ENCODE measurements at regions not wholly inside any gene's neighbourhood (a gene's known extent, or its start where the extent isn't known, plus 50 kb on each side); places are given as distances from the start of the nearest gene placed in this dataset.
"Not testable (repeated sequence)": the region's sequence is repeated elsewhere in the genome, so short reads cannot be mapped to it uniquely, and the experiment has no call there.

GRCh38 chr5:122209601-122210000 is 80.3 kb downstream of the ZNF474 start:
- DNase-seq = not testable (repeated sequence)

GRCh38 chr5:122218778-122219177 is 89.4 kb downstream of the ZNF474 start:
- DNase-seq = no peak

GRCh38 chr5:122219436-122220166 is 90.3 kb downstream of the ZNF474 start:
- no peak for DNase-seq

DNA sequence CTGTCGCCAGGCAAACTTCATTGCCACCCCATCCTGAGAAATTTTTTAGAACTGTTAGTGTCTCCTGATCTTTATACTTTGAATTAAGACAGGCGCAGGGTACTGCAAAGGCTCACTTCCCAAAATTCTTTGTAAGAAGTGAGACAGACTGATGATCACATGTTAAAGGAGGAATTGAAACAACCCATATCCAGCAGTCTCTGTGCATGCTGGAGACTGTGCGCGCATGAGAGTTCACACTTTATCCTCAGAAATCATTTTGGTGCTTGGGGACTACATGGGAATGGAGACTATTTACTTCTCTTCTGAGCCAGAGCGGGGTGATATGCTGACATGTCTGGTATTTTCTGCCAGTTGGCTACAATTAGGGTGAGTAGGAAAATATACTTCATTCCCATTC is 91.2 kb downstream of the ZNF474 start:
- DNase-seq = no peak

DNA sequence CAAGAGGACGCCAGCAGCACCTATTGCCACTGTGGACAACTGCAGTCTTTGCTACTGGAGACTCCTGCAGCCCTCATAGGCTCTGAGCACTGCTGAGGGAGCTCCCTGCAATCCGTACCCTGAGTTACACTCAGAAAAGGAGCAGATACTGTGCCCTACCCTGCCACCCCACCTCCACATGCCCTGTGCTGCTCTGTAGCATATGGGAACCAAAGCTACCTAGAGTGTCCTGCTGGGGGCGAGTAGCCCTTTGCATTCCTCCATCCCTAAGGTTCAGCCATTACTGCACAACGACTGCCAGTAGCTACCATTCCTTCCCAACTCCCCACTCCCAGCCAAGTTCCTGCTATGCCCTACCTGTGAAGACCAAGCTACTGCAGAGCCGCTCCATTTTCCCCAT is 90.2 kb upstream of the SNCAIP start:
- no peak for DNase-seq

- DNase-seq = no peak
Measured at GRCh38 chr5:122222580-122222979, 89.5 kb upstream of the SNCAIP start.

- no peak for DNase-seq
Measured at GRCh38 chr5:122228728-122229392, 83.2 kb upstream of the SNCAIP start.

- DNase-seq = no peak
Measured at GRCh38 chr5:122229551-122229950, 82.5 kb upstream of the SNCAIP start.

DNA sequence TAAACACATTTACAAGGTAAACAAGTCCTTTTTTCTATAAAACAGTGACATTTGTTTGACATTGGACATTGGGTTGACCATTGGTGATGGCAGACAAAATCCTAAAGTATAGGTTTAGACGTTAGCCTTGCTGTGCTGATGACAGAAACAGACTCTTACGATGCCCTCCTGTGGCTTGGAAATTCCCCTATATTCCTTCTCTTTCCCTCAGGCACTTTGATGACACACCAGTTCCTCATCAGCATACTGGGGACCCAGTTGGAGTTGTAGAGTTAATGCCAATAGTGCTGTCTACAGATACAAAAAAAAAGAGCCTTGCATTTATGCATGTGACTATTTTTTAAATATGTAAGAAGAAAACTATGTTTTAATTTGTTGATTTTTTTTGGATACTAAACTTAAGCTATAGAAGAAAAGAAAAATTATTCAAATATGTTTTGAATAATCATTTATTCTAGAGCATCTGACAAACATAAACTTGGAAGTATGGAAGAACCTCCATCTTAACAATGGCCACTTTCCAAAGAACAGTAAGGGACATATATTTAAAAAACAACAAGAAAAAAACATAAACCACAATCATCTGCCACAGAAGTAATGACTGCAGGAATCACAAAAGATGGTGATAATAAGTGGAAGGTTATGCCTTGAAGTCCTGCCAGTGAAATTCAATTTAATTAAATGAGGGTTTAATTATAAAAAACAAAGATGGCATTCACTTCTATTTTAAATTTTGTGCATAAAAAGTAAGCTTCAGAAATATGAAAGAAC is 75.6 kb upstream of the SNCAIP start:
- no peak for DNase-seq

GRCh38 chr5:122237906-122238305 is 74.1 kb upstream of the SNCAIP start:
- no peak for DNase-seq

DNA sequence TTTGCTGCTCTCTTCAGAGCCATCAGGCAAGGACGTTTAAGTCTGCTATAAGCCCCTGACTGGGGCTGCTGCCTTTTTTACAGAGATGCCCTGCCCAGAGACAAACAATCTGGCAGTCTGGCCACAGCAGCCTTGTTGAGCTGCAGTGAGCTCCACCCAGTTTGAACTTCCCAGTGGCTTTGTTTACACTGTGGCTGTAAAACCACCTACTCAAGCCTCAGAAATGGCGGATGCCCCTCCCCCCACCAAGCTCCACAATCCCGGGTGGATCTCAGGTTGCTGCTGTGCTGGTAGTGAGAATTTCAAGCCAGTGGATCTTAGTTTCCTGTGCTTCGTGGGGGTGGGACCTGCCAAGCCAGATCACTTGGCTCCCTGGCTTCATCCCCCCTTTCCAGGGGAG is 59.7 kb upstream of the SNCAIP start:
- peak; percentile 6 for DNase-seq

DNA sequence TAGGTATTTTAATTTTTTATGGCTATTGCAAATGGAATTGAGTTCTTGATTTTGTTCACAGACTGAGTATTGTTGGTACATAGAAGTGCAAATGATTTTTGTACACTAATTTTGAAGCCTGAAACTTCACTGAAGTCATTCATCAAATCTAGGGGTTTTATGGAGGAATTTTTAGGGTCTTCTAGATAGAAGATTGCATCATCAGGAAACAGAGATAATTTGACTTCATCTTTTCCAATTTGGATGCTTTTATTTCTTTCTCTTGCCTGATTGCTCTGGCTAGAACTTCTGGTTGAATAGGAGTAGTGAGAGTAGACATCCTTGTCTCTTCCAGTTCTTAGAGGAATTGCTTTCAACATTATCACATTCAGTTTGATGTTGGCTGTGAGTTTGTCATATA is 58.2 kb upstream of the SNCAIP start:
- no peak for DNase-seq

- DNase-seq = no peak
Measured at GRCh38 chr5:122256388-122256787, 55.6 kb upstream of the SNCAIP start.

DNA sequence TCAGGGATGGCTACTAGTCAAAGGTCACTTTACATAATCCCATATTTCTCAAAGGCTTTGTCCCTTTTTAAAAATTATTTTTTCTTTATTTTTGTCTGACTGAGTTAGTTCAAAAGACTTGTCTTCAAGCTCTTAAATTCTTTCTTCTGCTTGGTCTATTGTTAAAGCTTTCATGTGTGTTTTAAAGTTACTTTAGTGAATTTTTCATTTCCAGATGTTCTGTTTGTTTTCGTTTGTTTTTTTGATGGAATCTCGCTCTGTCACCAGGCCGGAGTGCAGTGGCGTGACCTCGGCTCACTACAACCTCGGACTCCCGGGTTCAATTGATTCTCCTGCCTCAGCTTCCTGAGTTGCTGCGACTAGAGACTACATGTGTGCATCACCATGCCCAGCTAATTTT is 55.0 kb upstream of the SNCAIP start:
- no peak for DNase-seq

DNA sequence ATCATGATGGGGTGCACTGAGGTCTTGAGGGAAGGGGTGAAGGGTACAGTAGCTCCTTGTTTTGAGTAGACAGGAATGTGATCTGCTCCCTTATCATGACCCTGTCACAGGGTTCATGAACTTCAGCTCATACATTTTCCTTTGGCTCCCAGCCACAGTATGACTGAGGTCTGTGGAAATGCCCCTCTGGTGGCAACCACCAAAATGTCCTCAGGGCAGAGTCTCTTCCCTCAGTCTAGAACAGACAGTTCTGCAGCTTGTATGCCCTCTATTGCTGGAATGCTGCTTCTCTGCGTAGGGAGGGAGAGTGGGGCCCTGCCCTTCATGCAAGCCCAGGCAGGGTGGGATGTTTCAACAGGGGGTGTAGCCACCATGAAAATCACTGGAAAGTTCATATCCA is 53.8 kb upstream of the SNCAIP start:
- no peak for DNase-seq

DNA sequence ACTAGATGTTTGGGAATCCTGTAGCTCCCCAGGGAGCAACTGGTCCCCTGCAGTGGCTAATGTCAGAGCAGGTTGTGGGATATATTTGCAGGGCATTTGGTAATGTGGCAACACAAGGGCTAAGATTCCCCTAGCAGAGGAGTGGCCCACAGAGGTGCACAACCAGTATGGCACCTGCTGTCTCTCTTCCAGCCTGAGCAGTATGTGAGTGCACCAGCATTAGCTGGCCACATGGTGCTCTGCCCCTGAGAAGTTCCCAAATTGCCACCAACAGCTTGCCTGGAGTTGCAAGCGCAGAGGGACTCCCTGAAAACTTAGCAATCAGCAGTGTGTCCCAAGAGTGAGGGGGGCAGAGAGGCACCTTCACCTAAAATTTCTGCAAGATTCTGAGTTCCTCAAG is 53.2 kb upstream of the SNCAIP start:
- DNase-seq = no peak

- DNase-seq = no peak
Measured at GRCh38 chr5:122259995-122260394, 52.0 kb upstream of the SNCAIP start.

GRCh38 chr5:122262103-122262502 is 49.9 kb upstream of the SNCAIP start:
- DNase-seq = no peak
